MM.1S (cell line): ENCODE measurements at regions not wholly inside any gene's neighbourhood (a gene's known extent, or its start where the extent isn't known, plus 50 kb on each side); places are given as distances from the start of the nearest gene placed in this dataset.

ENCODE experiments used
- EZH2 ChIP-seq: fragments of 300-600 bp; sonication (generic); optimal IDR thresholded peaks from 2 replicates; pipeline ENCODE3; 2017; ENCODE audit warnings: low read depth, mild to moderate bottlenecking, antibody characterized with exemption, low read length, mixed read lengths
- TF ChIP-seq, protein P1 (sequence below): fragments of 300-600 bp; sonication (generic); IDR thresholded peaks from 2 replicates; pipeline ENCODE4 v1.5.1; 2016; ENCODE audit warnings: antibody characterized with exemption, low read length, mixed read lengths

DNA sequence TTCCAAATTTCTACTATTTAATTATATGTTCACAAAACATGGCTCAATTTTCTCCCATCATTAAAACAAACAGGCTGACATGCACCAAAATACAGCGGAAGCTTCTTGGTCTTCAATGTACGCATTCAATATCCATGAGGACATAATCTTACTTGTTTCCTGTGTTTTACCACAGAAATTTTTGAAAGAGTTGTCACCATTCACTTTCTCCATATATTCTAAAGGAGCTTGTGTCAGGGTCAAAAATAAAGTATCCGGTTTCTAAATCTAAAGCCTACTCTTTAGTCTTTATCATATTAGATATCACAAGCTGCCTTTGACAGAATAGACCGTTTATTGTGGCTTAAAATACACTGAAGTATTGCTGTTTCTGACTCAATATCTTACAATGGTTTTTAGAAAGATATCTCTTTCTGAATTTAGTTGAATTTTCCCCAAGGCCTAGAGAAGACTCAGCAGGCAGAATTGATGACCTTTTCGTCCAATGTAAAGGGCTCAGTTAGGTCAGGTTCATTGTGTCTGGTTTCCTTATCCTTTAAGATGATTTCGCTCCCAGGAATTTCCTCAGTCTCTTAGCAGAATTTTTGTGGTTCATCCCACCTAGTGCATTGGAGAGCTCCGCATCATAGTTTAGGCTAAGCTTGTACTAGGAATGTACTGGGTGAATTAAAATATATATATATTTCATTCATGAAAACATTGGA, 717.2 kb downstream of the NCAM2 start:
- TF ChIP-seq, protein P1, sequence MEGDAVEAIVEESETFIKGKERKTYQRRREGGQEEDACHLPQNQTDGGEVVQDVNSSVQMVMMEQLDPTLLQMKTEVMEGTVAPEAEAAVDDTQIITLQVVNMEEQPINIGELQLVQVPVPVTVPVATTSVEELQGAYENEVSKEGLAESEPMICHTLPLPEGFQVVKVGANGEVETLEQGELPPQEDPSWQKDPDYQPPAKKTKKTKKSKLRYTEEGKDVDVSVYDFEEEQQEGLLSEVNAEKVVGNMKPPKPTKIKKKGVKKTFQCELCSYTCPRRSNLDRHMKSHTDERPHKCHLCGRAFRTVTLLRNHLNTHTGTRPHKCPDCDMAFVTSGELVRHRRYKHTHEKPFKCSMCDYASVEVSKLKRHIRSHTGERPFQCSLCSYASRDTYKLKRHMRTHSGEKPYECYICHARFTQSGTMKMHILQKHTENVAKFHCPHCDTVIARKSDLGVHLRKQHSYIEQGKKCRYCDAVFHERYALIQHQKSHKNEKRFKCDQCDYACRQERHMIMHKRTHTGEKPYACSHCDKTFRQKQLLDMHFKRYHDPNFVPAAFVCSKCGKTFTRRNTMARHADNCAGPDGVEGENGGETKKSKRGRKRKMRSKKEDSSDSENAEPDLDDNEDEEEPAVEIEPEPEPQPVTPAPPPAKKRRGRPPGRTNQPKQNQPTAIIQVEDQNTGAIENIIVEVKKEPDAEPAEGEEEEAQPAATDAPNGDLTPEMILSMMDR, result no peak
- no peak for TF ChIP-seq EZH2
